Stimulated activated CD4-positive, alpha-beta T cell treated with anti-CD3 and anti-CD28 coated beads, Interleukin-15, amount 100 ng/mL, for 48 hours (primary cell): ENCODE measurements at regions not wholly inside any gene's neighbourhood (a gene's known extent, or its start where the extent isn't known, plus 50 kb on each side); places are given as distances from the start of the nearest gene placed in this dataset.

Experiments used
- DNase-seq, 2 donors: peaks; one replicate each; pipeline ENCODE4 v3.0.0-alpha.2; 2020; ENCODE audit warnings: low read depth in 2 of 2

DNA sequence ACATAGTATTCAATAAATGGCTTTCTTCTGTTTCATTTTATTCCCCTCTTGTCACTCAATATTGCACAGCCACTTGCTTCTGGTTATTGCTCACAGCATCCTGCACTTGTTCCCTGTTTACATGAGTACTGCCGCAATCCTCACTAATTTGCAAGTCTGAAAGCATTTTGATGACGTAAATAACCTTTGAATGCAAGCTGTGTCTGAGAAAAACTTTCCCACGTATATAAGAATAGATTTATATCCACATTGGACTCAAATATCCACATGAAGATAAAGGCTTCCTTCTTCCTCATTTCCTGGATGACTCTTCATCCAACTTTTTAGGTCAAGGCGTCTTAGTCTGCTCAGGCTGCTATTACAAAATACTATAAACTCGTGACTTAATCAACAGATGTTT is 88.2 kb upstream of the DAP start:
- no peak for DNase-seq

GRCh38 chr5:10844016-10844415 is 83.0 kb upstream of the DAP start:
- DNase-seq = no peak

DNA sequence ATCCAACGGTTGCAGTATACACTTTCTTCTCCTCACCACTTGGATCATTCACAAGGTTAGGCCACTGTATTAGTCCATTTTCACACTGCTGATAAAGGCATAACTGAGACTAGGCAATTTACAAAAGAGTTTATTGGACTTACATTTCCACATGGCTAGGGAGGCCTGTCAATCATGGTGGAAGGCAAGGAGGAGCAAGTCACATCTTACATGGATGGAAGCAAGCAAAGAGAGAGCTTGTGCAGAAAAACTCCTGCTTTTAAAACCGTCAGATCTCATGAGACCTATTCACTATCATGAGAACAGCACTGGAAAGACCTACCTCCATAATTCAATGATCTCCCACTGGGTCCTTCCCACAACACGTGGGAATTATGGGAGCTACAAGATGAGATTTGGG is 81.8 kb upstream of the DAP start:
- no peak for DNase-seq

GRCh38 chr5:10839916-10840599 is 79.0 kb upstream of the DAP start:
- DNase-seq = no peak

- DNase-seq = no peak
These were observed 78.1 kb upstream of the DAP start for GRCh38 chr5:10839118-10839517.

DNA sequence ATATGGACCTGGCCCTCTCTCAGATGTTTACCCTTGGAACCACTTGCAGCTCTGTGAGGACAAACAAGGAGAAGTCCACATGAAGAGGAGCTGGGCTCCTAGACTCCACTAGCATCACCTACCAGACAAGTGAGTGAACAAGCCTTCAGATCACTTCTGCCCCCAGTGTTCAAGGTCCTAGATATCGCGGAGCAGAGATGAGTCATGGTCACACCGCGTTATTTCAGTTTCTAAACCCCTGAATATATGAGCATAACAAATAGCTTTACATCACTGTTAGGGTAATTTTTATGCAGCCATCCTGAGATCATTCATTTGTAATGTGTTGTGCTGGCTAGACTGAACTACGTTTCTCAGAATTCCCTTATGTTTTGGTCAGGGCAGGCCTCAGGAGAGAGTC is 77.0 kb upstream of the DAP start:
- no peak for DNase-seq

- no peak for DNase-seq
These were observed 76.0 kb upstream of the DAP start for GRCh38 chr5:10836986-10837385.

DNA sequence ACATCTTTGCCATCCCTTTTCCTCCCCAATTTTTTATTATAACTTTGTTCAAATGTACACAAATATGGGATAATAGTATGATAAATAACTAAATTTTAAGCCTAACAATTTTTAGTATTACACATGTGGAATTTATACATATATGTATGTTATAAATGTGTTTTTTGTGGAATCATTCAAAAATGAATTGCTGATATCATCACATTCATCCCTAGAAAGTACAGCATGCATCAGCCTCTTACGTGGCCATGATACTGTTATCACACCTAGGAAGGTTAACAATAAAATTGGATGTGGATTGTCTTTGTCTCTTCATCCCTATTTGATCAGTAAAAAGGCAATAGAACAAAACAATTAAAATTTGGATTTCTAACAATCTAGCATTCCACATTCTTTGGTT is 73.7 kb upstream of the DAP start:
- no peak for DNase-seq

GRCh38 chr5:10832987-10833386 is 72.0 kb upstream of the DAP start:
- no peak for DNase-seq

DNA sequence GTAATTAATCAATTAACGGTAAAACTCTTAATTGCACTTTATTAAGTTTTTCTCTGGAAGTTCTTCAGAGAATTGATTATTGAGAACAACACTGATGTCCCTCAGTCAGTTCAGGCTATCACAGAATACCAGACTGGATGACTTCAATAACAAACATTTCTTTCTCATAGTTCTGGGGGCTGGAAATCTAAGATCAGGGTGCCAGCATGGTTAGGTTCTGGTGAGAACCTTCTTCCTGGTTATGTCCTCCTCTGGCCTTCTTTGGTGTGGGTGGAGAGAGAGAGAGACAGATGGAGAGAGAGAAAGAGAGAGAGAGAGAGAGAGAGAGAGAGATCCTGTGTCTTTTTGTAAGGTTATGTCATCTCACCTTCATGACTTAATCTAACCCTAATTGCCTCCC is 71.4 kb upstream of the DAP start:
- no peak for DNase-seq

- no peak for DNase-seq
These were observed 70.4 kb upstream of the DAP start for GRCh38 chr5:10831419-10831818.

GRCh38 chr5:10828241-10828640 is 67.2 kb upstream of the DAP start:
- DNase-seq = no peak

- no peak for DNase-seq
These were observed 66.5 kb upstream of the DAP start for GRCh38 chr5:10827571-10827970.

- DNase-seq = no peak
These were observed 65.9 kb upstream of the DAP start for GRCh38 chr5:10826971-10827370.

- DNase-seq = no peak
These were observed 65.0 kb upstream of the DAP start for GRCh38 chr5:10825897-10826644.

DNA sequence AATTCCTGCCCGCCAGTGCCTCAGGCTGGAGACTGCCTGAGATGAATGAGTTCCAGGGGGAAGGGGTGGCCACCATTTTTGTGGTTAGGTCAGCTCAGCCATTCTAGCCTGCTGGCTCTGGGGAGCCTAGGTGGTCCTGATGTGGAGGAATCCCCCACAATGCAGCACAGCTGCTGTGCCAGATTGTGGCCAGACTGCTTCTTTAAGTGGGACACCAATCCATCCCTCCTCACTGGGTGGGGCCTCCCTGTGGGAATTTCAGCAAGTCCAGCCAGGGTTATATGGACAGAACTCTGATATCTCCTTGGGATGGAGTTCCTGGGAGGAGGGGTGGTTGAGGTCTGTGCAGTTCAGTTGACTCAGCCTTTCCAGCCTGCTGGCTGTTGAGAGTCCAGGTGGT is 51.2 kb upstream of the DAP start:
- DNase-seq = no peak
